ENCODE measurements at regions not wholly inside any gene's neighbourhood (a gene's known extent, or its start where the extent isn't known, plus 50 kb on each side); places are given as distances from the start of the nearest gene placed in this dataset.
A peak's percentile ranks its signal among the peaks of the same experiment; 100 is the strongest.

DNA sequence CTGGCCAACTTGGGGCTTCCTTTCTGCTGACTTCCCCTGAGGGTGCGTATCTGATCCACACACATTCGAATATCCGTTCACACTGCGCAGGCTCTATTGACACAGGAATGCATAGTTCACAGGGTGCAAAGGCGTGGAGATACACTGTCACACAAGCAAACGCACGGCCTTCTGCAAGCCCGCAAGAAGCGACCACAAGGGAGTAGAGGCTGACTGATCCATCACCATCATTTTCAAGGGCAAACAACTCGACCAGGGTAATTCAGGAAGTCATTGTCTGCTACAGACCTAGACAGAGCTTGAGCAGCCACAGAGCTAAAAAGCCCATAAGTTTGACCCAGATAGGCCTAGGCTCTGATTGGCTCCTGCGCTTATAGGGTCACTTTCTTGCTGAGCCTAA is 392.3 kb downstream of the MN1 start:
- TF ChIP-seq, protein P1, sequence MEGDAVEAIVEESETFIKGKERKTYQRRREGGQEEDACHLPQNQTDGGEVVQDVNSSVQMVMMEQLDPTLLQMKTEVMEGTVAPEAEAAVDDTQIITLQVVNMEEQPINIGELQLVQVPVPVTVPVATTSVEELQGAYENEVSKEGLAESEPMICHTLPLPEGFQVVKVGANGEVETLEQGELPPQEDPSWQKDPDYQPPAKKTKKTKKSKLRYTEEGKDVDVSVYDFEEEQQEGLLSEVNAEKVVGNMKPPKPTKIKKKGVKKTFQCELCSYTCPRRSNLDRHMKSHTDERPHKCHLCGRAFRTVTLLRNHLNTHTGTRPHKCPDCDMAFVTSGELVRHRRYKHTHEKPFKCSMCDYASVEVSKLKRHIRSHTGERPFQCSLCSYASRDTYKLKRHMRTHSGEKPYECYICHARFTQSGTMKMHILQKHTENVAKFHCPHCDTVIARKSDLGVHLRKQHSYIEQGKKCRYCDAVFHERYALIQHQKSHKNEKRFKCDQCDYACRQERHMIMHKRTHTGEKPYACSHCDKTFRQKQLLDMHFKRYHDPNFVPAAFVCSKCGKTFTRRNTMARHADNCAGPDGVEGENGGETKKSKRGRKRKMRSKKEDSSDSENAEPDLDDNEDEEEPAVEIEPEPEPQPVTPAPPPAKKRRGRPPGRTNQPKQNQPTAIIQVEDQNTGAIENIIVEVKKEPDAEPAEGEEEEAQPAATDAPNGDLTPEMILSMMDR (IDR thresholded peaks at IDR 0.05; ENCODE audit: low read depth, low read length) = no peak
- no peak for TF ChIP-seq POLR2A (IDR thresholded peaks at IDR 0.05; ENCODE audit: extremely low read depth, insufficient read length)
- no peak for TF ChIP-seq MYC (IDR thresholded peaks at IDR 0.05; ENCODE audit: low read depth, low read length)
- TF ChIP-seq, protein P2, sequence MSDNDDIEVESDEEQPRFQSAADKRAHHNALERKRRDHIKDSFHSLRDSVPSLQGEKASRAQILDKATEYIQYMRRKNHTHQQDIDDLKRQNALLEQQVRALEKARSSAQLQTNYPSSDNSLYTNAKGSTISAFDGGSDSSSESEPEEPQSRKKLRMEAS (IDR thresholded peaks at IDR 0.05; ENCODE audit: low read depth, low read length) = no peak
- peak; percentile 19 for DNase-seq (ENCODE audit: low read depth)
- no peak overlapping the region for H3K4me3 ChIP-seq (ENCODE audit: low read depth, low read length)

DNA sequence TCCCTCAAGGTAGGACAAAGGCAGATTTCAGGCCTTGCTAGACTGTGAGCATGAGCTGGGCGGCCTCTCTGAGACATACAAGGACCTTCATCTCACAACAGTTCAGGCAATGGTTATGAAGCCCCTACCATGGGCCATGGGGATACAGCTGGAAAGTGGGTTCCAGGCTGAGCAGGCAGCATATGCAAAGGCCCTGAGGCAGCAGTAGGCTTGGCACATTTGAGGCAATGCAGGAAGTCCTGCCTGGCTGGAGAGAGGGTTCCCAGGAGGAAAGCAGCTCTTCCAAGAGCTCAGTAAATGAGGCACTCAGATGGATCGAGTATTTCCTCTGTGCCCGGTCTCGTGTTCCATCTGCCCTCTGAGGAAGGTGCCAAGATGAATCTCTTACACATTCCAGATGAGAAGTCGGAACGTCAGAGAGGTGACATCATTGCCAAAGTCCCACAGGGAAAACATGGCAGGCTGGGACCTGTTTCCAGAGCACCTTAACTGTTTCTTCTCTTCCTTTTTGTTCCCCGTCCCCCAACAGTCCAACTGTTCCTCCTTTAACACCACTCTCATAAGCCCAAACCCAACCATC is 388.6 kb downstream of the MN1 start:
- no peak for DNase-seq (ENCODE audit: low read depth)
- TF ChIP-seq, protein P1 (IDR thresholded peaks at IDR 0.05; ENCODE audit: low read depth, low read length) = no peak
- TF ChIP-seq MYC (IDR thresholded peaks at IDR 0.05; ENCODE audit: low read depth, low read length) (no peak), POLR2A (IDR thresholded peaks at IDR 0.05; ENCODE audit: extremely low read depth, insufficient read length) (no peak)
- H3K4me3 ChIP-seq (ENCODE audit: low read depth, low read length) = no peak overlapping the region

GRCh38 chr22:27413702-27414101 is 387.9 kb downstream of the MN1 start:
- DNase-seq (ENCODE audit: low read depth) = no peak
- TF ChIP-seq, protein P2 (IDR thresholded peaks at IDR 0.05; ENCODE audit: low read depth, low read length) = no peak
- TF ChIP-seq POLR2A (IDR thresholded peaks at IDR 0.05; ENCODE audit: extremely low read depth, insufficient read length) (no peak), MYC (IDR thresholded peaks at IDR 0.05; ENCODE audit: low read depth, low read length) (no peak)
- TF ChIP-seq, protein P1 (IDR thresholded peaks at IDR 0.05; ENCODE audit: low read depth, low read length) = no peak
- H3K4me3 ChIP-seq (ENCODE audit: low read depth, low read length) = no peak overlapping the region

DNA sequence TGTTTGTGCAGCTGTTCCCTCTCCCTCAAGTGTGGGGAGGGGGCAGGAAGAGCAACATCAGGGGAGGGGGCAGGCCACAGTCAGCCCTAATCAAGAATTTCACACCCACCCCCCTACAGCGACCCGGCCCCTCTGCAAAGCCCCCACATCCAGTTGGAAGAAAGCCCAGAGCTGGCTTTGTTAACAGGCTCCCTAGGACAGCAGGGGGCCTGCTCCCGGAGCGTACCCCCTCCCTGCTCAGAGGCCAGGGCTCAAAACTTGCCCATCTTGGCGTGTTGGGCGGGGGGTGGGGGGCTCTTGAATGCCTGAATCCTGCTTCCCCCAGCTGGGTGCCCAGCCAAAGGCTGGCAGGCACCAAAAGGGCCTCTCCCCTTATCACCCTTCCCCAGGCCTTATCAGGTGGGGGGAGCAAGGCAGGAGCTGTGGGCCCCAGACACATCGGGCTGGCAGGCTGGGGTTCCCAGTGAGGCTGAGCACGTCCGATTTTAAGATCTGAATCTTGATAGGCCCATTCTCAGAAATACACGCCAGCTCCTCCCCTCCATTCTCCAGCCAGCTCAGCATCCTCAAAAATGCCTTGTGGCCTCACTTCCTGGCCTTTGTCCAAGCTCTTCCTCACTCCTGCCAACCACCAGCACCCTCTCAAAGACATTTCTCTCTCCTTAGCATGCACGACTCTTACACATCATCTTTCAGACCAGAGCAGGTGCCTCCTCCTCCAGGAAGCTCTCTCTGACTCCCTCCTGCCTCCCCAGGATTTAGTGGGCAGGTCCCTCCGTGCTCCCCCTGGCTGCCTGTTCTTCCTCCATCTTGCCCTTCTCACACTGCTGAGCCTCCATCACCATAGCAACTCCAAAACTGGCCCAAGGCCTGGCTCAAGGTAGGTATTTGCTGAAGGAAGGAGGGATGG is 384.8 kb downstream of the MN1 start:
- TF ChIP-seq POLR2A (IDR thresholded peaks at IDR 0.05; ENCODE audit: extremely low read depth, insufficient read length) = no peak
- TF ChIP-seq, protein P1 (IDR thresholded peaks at IDR 0.05; ENCODE audit: low read depth, low read length) = no peak
- TF ChIP-seq MYC (IDR thresholded peaks at IDR 0.05; ENCODE audit: low read depth, low read length) = no peak
- TF ChIP-seq, protein P2 (IDR thresholded peaks at IDR 0.05; ENCODE audit: low read depth, low read length) = no peak
- no peak overlapping the region for H3K4me3 ChIP-seq (ENCODE audit: low read depth, low read length)
- DNase-seq (ENCODE audit: low read depth) = no peak

GRCh38 chr22:27417421-27417814 is 384.1 kb downstream of the MN1 start:
- no peak for TF ChIP-seq MYC (IDR thresholded peaks at IDR 0.05; ENCODE audit: low read depth, low read length)
- TF ChIP-seq, protein P1 (IDR thresholded peaks at IDR 0.05; ENCODE audit: low read depth, low read length) = no peak
- TF ChIP-seq, protein P2 (IDR thresholded peaks at IDR 0.05; ENCODE audit: low read depth, low read length) = no peak
- TF ChIP-seq POLR2A (IDR thresholded peaks at IDR 0.05; ENCODE audit: extremely low read depth, insufficient read length) = no peak
- no peak for DNase-seq (ENCODE audit: low read depth)
- H3K4me3 ChIP-seq (ENCODE audit: low read depth, low read length) = no peak overlapping the region

All from NB4 (cell line).